ENCODE measurements at regions not wholly inside any gene's neighbourhood (a gene's known extent, or its start where the extent isn't known, plus 50 kb on each side); places are given as distances from the start of the nearest gene placed in this dataset.

DNA sequence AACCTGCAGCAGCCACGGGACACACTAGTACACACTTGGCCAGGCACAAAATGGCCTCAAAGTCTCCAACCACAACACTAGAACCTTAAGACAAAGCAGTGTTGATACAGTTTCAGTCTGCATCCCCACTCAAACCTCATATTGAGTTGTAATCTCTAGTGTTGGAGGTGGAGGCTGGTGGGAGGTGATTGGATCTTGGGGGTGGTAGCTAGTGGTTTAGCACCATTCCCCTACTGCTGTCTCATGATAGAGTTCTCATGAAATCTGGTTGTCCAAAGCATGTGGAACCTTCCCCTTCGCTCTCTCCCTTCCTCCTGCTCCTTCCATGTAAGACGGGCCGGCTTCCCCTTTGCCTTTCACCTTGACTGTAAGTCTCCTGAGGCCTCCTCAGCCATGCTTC, 638.7 kb downstream of the UQCRFS1 start:
- no peak for TF ChIP-seq FOXK2 (IDR thresholded peaks at IDR 0.05)
- no peak for TF ChIP-seq ARNT (IDR thresholded peaks at IDR 0.05)
- no peak for TF ChIP-seq SUZ12 (IDR thresholded peaks at IDR 0.05)
- TF ChIP-seq FOXM1 (IDR thresholded peaks at IDR 0.05; ENCODE audit: borderline replicate concordance): no peak
- no peak for TF ChIP-seq NFRKB (IDR thresholded peaks at IDR 0.05)
